ENCODE measurements at regions not wholly inside any gene's neighbourhood (a gene's known extent, or its start where the extent isn't known, plus 50 kb on each side); places are given as distances from the start of the nearest gene placed in this dataset.
"Not testable (repeated sequence)": the region's sequence is repeated elsewhere in the genome, so short reads cannot be mapped to it uniquely, and the experiment has no call there.

- DNase-seq, result no peak
Measured at GRCh38 chr5:86442036-86442745, 175.6 kb upstream of the COX7C start.

- DNase-seq, result no peak
Measured at GRCh38 chr5:86447362-86447761, 170.4 kb upstream of the COX7C start.

GRCh38 chr5:86452251-86452650, 165.5 kb upstream of the COX7C start:
- no peak for DNase-seq

- no peak for DNase-seq
Measured at GRCh38 chr5:86460519-86460918, 157.2 kb upstream of the COX7C start.

- no peak for DNase-seq
Measured at GRCh38 chr5:86461169-86461956, 156.4 kb upstream of the COX7C start.

GRCh38 chr5:86463339-86463738, 154.4 kb upstream of the COX7C start:
- no peak for DNase-seq

- no peak for DNase-seq
Measured at GRCh38 chr5:86465052-86465838, 152.5 kb upstream of the COX7C start.

- not testable (repeated sequence) for DNase-seq
Measured at GRCh38 chr5:86466721-86467120, 151.0 kb upstream of the COX7C start.

GRCh38 chr5:86482008-86482407, 135.7 kb upstream of the COX7C start:
- DNase-seq, result no peak

GRCh38 chr5:86493777-86494176, 124.0 kb upstream of the COX7C start:
- no peak for DNase-seq

GRCh38 chr5:86500947-86501346, 116.8 kb upstream of the COX7C start:
- DNase-seq, result no peak

- no peak for DNase-seq
Measured at GRCh38 chr5:86507574-86507973, 110.2 kb upstream of the COX7C start.

GRCh38 chr5:86510330-86510915, 107.3 kb upstream of the COX7C start:
- DNase-seq, result not testable (repeated sequence)

GRCh38 chr5:86523718-86524117, 94.0 kb upstream of the COX7C start:
- DNase-seq, result no peak

GRCh38 chr5:86525622-86526021, 92.1 kb upstream of the COX7C start:
- no peak for DNase-seq

GRCh38 chr5:86526811-86527348, 90.9 kb upstream of the COX7C start:
- no peak for DNase-seq

GRCh38 chr5:86532429-86532828, 85.3 kb upstream of the COX7C start:
- DNase-seq, result no peak

GRCh38 chr5:86536396-86536795, 81.3 kb upstream of the COX7C start:
- no peak for DNase-seq

- no peak for DNase-seq
Measured at GRCh38 chr5:86542532-86542931, 75.2 kb upstream of the COX7C start.

- no peak for DNase-seq
Measured at GRCh38 chr5:86546044-86546443, 71.7 kb upstream of the COX7C start.

- DNase-seq, result no peak
Measured at GRCh38 chr5:86546582-86546981, 71.2 kb upstream of the COX7C start.

GRCh38 chr5:86554638-86555037, 63.1 kb upstream of the COX7C start:
- no peak for DNase-seq

GRCh38 chr5:86557920-86558319, 59.8 kb upstream of the COX7C start:
- no peak for DNase-seq
